ENCODE measurements at regions not wholly inside any gene's neighbourhood (a gene's known extent, or its start where the extent isn't known, plus 50 kb on each side); places are given as distances from the start of the nearest gene placed in this dataset.

DNA sequence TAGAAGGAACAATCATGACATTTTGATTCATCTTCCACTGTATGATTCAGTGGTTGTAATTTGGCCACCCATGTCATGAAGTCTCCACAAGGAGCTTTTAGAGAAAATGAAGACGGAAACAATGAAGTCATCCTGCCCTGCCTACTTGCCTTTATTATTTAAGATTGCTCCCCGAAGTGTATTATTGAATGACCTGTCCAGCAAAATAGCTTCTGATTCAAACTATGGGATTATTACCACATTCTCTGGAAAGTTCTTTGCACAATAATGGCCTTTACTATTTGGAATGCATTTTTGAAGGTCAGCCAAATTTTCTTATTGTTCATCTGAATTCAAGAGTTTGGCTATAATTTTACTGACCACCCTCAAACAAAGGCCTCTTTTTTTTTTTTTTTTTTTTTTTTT is 77.8 kb upstream of the RFC3 start (continued):
- TF ChIP-seq CBX8 (IDR thresholded peaks at IDR 0.05), result no peak
- TF ChIP-seq KDM1A (IDR thresholded peaks at IDR 0.05; ENCODE audit: low read depth), result no peak
- TF ChIP-seq CHD2 (IDR thresholded peaks at IDR 0.05; ENCODE audit: low read length, partially characterized antibody), result no peak
- no peak for TF ChIP-seq PHF8 (IDR thresholded peaks at IDR 0.05; ENCODE audit: borderline replicate concordance, low read depth)

DNA sequence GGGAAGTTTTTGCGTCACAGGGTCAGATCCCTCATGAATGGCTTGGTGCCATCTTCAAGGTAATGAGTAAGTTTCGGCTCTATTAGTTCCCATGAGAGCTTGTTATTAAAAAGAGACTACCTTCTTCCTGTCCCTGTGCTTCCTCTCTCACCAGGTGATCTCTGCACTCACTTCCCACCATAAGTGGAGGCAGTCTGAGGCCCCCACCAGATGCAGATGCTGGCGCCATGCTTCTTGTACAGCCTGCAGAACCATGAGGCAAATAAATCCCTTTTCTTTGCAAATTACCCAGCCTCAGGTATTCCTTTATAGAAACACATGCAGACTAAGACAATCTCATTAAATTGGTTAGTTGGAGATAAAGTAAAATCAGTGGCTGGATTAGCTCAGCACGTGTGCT is 75.6 kb upstream of the RFC3 start:
- WGBS (ENCODE audit: missing lambda C conversion rate), result 74% methylated on average over 4 of the region's 4 CpGs
- Histone ChIP-seq H3K4me3 (no peak overlapping the region), H3K9me3 (no peaks in the 10 kb centered on the region), H3K4me2 (no peak overlapping the region), H3K27ac (no peak overlapping the region), H3K4me1 (no peaks in the 10 kb centered on the region)
- ATAC-seq, result no peak
- ChIA-PET CTCF (no interaction called here), POLR2A (no interaction called here)
- no peak for FAIRE-seq
- no peak for DNase-seq (ENCODE audit: low read depth in 1 of 2, low spot score in 1 of 2)
- TF ChIP-seq HDAC2 (IDR thresholded peaks at IDR 0.05), result no peak
- no peak for TF ChIP-seq TP53 (CRISPR knock-in tag; IDR thresholded peaks at IDR 0.05)
- TF ChIP-seq FOSB (CRISPR knock-in tag; IDR thresholded peaks at IDR 0.05), result no peak
- TF ChIP-seq ZSCAN20 (CRISPR knock-in tag; IDR thresholded peaks at IDR 0.05), result no peak
- TF ChIP-seq GATA3 (IDR thresholded peaks at IDR 0.05; ENCODE audit: borderline replicate concordance), result no peak
- TF ChIP-seq CEBPB (IDR thresholded peaks at IDR 0.05), result no peak
- TF ChIP-seq RCOR1 (IDR thresholded peaks at IDR 0.05; ENCODE audit: low read depth, low read length), result no peak

DNA sequence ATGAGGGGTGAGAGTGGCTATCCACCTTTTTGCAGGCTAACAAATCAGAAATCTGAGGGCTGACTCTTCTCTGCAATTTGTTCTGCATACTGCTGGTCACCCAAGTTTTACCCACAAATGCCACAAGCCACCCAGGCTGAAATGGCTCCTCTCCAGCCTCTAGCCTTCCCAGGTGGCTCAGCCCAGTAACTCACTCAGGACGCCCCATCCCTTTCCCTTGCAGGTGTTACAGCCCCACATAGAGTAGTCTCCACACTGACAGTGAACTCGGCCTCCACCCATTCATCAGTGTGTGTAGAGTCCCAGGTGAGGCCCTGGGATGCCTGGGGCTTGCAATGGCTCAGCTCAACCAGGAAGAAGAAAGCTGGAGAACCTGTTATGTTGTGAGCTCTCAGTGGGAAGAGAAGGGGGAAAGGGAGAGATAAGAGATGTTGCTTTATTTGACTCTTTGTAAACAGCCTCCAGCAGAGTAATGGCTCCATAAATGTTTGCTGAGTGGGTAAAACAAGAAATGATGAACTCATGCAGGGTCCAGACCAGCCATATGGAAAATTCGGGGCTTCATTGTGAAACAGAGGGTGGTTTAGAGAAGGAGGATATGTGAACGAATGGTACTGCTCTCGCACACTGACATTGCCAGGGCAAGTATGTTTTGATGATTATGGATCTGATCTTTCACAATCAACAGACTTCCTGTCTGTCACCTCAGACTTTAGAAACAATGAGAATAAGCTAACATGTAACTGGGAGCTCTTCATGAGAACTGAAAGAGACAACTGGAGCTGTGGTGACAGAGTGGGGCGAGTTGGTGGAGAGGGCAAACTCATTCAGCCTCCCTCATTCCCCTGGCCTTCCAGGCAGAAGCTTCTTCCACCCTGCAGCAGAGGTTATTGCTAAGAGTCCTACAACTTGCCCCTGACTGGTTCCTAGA is 74.2 kb upstream of the RFC3 start:
- CTCF ChIA-PET, result interaction anchor here (0.9 kb wide), 1 partner anchor 334 kb away, joined by 4 read pairs; no protein-coding TSS in a partner anchor
- Histone ChIP-seq H3K27ac (no peak overlapping the region), H3K9me3 (no peaks in the 10 kb centered on the region), H3K4me2 (no peak overlapping the region), H3K4me3 (no peak overlapping the region), H3K4me1 (no peaks in the 10 kb centered on the region)
- 69% methylated on average over 5 of the region's 6 CpGs for WGBS (ENCODE audit: missing lambda C conversion rate)
- FAIRE-seq, result no peak
- POLR2A ChIA-PET, result no interaction called here
- no peak for ATAC-seq
- DNase-seq (ENCODE audit: low read depth in 1 of 2, low spot score in 1 of 2), result no peak
- TF ChIP-seq TP53 (CRISPR knock-in tag; IDR thresholded peaks at IDR 0.05) (no peak), GATA3 (IDR thresholded peaks at IDR 0.05; ENCODE audit: borderline replicate concordance) (no peak), JUNB (IDR thresholded peaks at IDR 0.05) (no peak), ZSCAN20 (CRISPR knock-in tag; IDR thresholded peaks at IDR 0.05) (no peak), PHF8 (IDR thresholded peaks at IDR 0.05; ENCODE audit: borderline replicate concordance, low read depth) (no peak), KDM1A (IDR thresholded peaks at IDR 0.05; ENCODE audit: low read depth) (no peak), RFX5 (IDR thresholded peaks at IDR 0.05) (no peak), CHD4 (IDR thresholded peaks at IDR 0.05; ENCODE audit: borderline replicate concordance) (no peak), RCOR1 (IDR thresholded peaks at IDR 0.05; ENCODE audit: low read depth, low read length) (no peak), SREBF2 (IDR thresholded peaks at IDR 0.05) (no peak), HOXB5 (CRISPR knock-in tag; IDR thresholded peaks at IDR 0.05) (no peak), MYC (IDR thresholded peaks at IDR 0.05; ENCODE audit: borderline replicate concordance, low read length) (no peak), ZFP36 (IDR thresholded peaks at IDR 0.05; ENCODE audit: borderline replicate concordance, partially characterized antibody) (no peak), NPAS2 (CRISPR knock-in tag; IDR thresholded peaks at IDR 0.05; ENCODE audit: borderline replicate concordance) (no peak)
- TF ChIP-seq, protein P1, sequence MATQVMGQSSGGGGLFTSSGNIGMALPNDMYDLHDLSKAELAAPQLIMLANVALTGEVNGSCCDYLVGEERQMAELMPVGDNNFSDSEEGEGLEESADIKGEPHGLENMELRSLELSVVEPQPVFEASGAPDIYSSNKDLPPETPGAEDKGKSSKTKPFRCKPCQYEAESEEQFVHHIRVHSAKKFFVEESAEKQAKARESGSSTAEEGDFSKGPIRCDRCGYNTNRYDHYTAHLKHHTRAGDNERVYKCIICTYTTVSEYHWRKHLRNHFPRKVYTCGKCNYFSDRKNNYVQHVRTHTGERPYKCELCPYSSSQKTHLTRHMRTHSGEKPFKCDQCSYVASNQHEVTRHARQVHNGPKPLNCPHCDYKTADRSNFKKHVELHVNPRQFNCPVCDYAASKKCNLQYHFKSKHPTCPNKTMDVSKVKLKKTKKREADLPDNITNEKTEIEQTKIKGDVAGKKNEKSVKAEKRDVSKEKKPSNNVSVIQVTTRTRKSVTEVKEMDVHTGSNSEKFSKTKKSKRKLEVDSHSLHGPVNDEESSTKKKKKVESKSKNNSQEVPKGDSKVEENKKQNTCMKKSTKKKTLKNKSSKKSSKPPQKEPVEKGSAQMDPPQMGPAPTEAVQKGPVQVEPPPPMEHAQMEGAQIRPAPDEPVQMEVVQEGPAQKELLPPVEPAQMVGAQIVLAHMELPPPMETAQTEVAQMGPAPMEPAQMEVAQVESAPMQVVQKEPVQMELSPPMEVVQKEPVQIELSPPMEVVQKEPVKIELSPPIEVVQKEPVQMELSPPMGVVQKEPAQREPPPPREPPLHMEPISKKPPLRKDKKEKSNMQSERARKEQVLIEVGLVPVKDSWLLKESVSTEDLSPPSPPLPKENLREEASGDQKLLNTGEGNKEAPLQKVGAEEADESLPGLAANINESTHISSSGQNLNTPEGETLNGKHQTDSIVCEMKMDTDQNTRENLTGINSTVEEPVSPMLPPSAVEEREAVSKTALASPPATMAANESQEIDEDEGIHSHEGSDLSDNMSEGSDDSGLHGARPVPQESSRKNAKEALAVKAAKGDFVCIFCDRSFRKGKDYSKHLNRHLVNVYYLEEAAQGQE (IDR thresholded peaks at IDR 0.05), result no peak
- TF ChIP-seq, protein P2, sequence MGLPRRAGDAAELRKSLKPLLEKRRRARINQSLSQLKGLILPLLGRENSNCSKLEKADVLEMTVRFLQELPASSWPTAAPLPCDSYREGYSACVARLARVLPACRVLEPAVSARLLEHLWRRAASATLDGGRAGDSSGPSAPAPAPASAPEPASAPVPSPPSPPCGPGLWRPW (IDR thresholded peaks at IDR 0.05), result no peak
- TF ChIP-seq, protein P3, sequence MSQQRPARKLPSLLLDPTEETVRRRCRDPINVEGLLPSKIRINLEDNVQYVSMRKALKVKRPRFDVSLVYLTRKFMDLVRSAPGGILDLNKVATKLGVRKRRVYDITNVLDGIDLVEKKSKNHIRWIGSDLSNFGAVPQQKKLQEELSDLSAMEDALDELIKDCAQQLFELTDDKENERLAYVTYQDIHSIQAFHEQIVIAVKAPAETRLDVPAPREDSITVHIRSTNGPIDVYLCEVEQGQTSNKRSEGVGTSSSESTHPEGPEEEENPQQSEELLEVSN (IDR thresholded peaks at IDR 0.05; ENCODE audit: borderline replicate concordance, low read depth), result no peak
- TF ChIP-seq, protein P4, sequence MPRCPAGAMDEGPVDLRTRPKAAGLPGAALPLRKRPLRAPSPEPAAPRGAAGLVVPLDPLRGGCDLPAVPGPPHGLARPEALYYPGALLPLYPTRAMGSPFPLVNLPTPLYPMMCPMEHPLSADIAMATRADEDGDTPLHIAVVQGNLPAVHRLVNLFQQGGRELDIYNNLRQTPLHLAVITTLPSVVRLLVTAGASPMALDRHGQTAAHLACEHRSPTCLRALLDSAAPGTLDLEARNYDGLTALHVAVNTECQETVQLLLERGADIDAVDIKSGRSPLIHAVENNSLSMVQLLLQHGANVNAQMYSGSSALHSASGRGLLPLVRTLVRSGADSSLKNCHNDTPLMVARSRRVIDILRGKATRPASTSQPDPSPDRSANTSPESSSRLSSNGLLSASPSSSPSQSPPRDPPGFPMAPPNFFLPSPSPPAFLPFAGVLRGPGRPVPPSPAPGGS (IDR thresholded peaks at IDR 0.05), result no peak
- TF ChIP-seq, protein P5, sequence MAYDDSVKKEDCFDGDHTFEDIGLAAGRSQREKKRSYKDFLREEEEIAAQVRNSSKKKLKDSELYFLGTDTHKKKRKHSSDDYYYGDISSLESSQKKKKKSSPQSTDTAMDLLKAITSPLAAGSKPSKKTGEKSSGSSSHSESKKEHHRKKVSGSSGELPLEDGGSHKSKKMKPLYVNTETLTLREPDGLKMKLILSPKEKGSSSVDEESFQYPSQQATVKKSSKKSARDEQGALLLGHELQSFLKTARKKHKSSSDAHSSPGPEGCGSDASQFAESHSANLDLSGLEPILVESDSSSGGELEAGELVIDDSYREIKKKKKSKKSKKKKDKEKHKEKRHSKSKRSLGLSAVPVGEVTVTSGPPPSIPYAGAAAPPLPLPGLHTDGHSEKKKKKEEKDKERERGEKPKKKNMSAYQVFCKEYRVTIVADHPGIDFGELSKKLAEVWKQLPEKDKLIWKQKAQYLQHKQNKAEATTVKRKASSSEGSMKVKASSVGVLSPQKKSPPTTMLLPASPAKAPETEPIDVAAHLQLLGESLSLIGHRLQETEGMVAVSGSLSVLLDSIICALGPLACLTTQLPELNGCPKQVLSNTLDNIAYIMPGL (CRISPR knock-in tag; IDR thresholded peaks at IDR 0.05; ENCODE audit: borderline replicate concordance), result no peak
